ENCODE measurements at regions not wholly inside any gene's neighbourhood (a gene's known extent, or its start where the extent isn't known, plus 50 kb on each side); places are given as distances from the start of the nearest gene placed in this dataset.

GRCh38 chr14:54188064-54188666 lies 208.6 kb upstream of the CDKN3 start:
- Histone ChIP-seq H3K27me3 (ENCODE audit: control insufficient read depth, insufficient read depth, low read length) (no peaks in the 10 kb centered on the region), H2BK5ac (ENCODE audit: low read depth, low read length, poor library complexity, severe bottlenecking) (no peak overlapping the region), H3K23ac (ENCODE audit: low read depth, low read length) (no peak overlapping the region), H2AK9ac (replicated peaks; ENCODE audit: low read depth, low read length, poor library complexity) (no peak overlapping the region), H2BK20ac (ENCODE audit: low read depth, low read length) (no peak overlapping the region), H3K4me1 (ENCODE audit: control insufficient read depth, insufficient read depth, low read length) (peaks cover 3% of the 10 kb centered on the region), H4K8ac (ENCODE audit: low read depth in 2 of 2, low read length in 2 of 2) (no peak overlapping the region), H2AFZ (replicated peaks; ENCODE audit: low read length, poor library complexity) (no peak overlapping the region), H2BK120ac (ENCODE audit: low read depth, low read length) (no peak overlapping the region), H3K18ac (ENCODE audit: low read depth, low read length) (no peak overlapping the region), H3K79me1 (ENCODE audit: low read depth in 1 of 2, low read length in 2 of 2) (no peaks in the 10 kb centered on the region), H2BK15ac (ENCODE audit: low read depth, low read length) (no peak overlapping the region), H2AK5ac (ENCODE audit: low read depth, low read length) (no peak overlapping the region), H3K36me3 (ENCODE audit: control insufficient read depth, insufficient read depth, low read length) (no peaks in the 10 kb centered on the region), H4K20me1 (ENCODE audit: insufficient read depth, low read length) (no peaks in the 10 kb centered on the region), H3K4me3 (ENCODE audit: insufficient read depth, low read depth, low read length) (no peak overlapping the region), H3K9me3 (ENCODE audit: control insufficient read depth, insufficient read depth, low read length) (no peaks in the 10 kb centered on the region), H3K9ac (ENCODE audit: low read depth, low read length) (no peak overlapping the region), H3K14ac (replicated peaks; ENCODE audit: low read depth, low read length) (no peak overlapping the region), H4K91ac (ENCODE audit: insufficient read depth, low read depth, low read length) (no peak overlapping the region), H3K56ac (ENCODE audit: extremely low read depth, insufficient read depth, low read length) (no peak overlapping the region), H3K4ac (ENCODE audit: low read depth, low read length) (no peak overlapping the region), H3K27ac (ENCODE audit: insufficient read depth, low read length) (no peak overlapping the region), H3K9me1 (ENCODE audit: insufficient read depth, low read length) (no peaks in the 10 kb centered on the region), H3K4me2 (ENCODE audit: low read depth, low read length) (no peak overlapping the region), H4K5ac (ENCODE audit: low read depth, low read length) (no peak overlapping the region)
- TF ChIP-seq BHLHE40 (IDR thresholded peaks at IDR 0.05; ENCODE audit: low read depth, low read length) (no peak), MAZ (IDR thresholded peaks at IDR 0.05; ENCODE audit: borderline replicate concordance, low read depth, low read length) (no peak), MAFK (IDR thresholded peaks at IDR 0.05; ENCODE audit: low read depth, low read length) (no peak), CHD1 (IDR thresholded peaks at IDR 0.05; ENCODE audit: low read depth, low read length) (no peak), RCOR1 (IDR thresholded peaks at IDR 0.05; ENCODE audit: insufficient replicate concordance, low read length) (no peak), NFE2L2 (IDR thresholded peaks at IDR 0.05; ENCODE audit: low read depth, low read length) (no peak), CTCF (conservative IDR thresholded peaks at IDR 0.05; ENCODE audit: low read depth, low read length) (no peak), SMC3 (IDR thresholded peaks at IDR 0.05; ENCODE audit: low read depth, low read length) (no peak), MXI1 (IDR thresholded peaks at IDR 0.05; ENCODE audit: borderline replicate concordance, low read depth, low read length) (no peak), RAD21 (IDR thresholded peaks at IDR 0.05; ENCODE audit: low read length) (no peak), FOS (IDR thresholded peaks at IDR 0.05; ENCODE audit: low read depth, low read length) (no peak), RFX5 (IDR thresholded peaks at IDR 0.05; ENCODE audit: low read depth, low read length) (no peak), CEBPB (IDR thresholded peaks at IDR 0.05; ENCODE audit: low read depth, low read length) (no peak), POLR2A (IDR thresholded peaks at IDR 0.05; ENCODE audit: low read depth, low read length) (no peak)
- TF ChIP-seq, protein P1, sequence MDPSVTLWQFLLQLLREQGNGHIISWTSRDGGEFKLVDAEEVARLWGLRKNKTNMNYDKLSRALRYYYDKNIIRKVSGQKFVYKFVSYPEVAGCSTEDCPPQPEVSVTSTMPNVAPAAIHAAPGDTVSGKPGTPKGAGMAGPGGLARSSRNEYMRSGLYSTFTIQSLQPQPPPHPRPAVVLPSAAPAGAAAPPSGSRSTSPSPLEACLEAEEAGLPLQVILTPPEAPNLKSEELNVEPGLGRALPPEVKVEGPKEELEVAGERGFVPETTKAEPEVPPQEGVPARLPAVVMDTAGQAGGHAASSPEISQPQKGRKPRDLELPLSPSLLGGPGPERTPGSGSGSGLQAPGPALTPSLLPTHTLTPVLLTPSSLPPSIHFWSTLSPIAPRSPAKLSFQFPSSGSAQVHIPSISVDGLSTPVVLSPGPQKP (IDR thresholded peaks at IDR 0.05; ENCODE audit: borderline replicate concordance, low read depth, low read length), result no peak
- TF ChIP-seq, protein P2, sequence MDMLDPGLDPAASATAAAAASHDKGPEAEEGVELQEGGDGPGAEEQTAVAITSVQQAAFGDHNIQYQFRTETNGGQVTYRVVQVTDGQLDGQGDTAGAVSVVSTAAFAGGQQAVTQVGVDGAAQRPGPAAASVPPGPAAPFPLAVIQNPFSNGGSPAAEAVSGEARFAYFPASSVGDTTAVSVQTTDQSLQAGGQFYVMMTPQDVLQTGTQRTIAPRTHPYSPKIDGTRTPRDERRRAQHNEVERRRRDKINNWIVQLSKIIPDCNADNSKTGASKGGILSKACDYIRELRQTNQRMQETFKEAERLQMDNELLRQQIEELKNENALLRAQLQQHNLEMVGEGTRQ (IDR thresholded peaks at IDR 0.05; ENCODE audit: low read depth, low read length), result no peak
- intact Hi-C loops (cut with micrococcal nuclease), result no loop called here
- POLR2A ChIA-PET (ENCODE audit: unreplicated experiment), result no interaction called here
- no TSS peak for BruUV-seq (replicated peaks)
- DNase-seq (no peak), ATAC-seq (ENCODE audit: low read depth) (no peak)
- WGBS, 2 experiments (ENCODE audit: extremely low coverage in 2 of 2, insufficient read length in 1 of 2), result no CpG with 5 or more reads among the region's 16 CpGs
- CTCF ChIA-PET, result no interaction called here
- in situ Hi-C loops (cut with MboI; ENCODE audit: low sequenced_read_pairs), result no loop called here
- dilution Hi-C loops (cut with HindIII; ENCODE audit: low sequenced_read_pairs, unreplicated experiment), result no loop called here
